HG03565 (cell line): ENCODE measurements at regions not wholly inside any gene's neighbourhood (a gene's known extent, or its start where the extent isn't known, plus 50 kb on each side); places are given as distances from the start of the nearest gene placed in this dataset.

ENCODE experiments used
- ATAC-seq: cut with Tn5 transposase; IDR thresholded peaks from one replicate; pipeline ENCODE4 v1.9.1; 2021; ENCODE audit warnings: mild to moderate bottlenecking, moderate library complexity; ENCODE audit not compliant: unreplicated experiment

DNA sequence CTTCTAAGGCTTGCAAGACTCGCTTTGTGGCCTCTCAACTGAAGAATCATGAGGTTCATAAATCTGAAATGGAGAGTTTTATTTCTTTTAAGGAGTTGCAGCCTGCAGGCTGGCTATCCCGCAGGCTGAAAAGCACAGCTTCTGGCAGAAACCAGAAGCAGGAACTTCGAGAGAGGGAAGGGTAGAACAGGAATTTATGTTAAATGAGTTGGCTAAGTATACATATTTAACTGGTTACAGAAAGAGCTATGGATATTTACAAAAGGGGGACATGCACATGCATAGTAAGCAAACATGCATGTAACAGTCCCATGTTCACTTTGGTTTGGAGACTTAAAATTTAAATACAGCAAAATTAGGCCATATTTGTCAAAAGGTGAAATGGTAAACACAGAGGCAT lies 787.0 kb downstream of the TFAP2A start:
- no peak for ATAC-seq

DNA sequence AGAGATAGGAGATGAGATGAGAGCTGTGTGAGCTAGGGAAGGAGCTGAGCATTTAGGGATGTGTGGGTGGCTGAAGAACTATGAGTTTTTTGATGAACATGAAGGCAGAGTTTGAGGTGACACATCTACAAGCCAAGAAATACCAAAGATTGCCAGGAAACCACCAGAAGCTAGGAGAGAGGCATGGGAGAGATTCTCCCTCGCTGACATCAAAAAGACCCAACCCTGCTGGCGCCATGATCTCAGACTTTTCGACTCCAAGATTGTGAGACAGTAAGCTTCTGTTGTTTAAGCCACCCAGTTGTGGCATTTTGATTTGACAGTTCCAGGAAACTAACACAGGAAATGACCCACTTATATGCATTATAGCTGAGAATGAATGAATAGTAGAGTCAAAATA lies 790.9 kb downstream of the TFAP2A start:
- no peak for ATAC-seq

DNA sequence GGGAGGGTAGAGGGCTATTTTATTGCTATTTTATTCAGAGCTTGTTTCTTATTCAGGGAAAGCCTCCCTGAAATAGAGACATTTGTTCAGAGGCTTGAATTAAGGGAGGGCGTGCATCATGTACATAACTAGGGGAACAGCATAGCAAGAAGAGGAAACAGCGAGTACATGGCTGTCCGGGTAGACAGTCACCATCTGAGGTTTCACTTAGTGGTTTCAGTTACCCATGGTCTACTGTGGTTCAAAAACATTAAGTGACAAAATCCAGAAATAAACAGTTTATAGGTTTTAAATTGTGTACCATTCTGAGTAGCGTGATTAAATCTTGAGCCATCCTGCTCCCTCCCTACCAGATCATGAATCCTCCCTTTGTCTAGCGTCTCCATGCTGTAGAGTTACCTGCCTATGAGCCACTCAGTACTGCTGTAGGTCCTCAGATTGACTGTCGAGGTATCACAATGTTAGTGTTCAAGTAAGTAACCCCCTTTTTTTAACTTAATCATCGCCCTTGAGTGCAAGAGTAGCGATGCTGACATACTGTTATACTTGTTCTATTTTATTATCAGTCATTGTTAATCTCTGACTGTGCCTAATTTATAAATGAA lies 791.5 kb downstream of the TFAP2A start:
- no peak for ATAC-seq

DNA sequence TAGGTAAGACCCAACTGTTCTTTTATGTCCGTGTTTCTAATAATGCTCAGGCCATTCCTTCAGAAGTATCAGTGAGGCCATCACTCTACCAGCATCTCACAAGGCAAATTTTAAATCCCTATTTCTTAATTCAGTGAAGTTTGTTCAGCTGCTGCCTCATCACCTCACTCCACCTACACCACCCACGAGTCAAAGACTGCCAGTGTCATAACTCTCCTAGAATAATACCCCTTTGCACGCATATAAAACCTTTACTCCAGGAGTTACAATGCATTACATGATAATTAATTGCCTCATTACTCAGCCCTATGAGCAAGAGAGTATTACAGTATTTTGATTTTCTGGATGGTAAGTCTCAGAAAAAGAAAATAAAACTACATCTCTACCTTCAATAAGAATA lies 793.6 kb downstream of the TFAP2A start:
- no peak for ATAC-seq

DNA sequence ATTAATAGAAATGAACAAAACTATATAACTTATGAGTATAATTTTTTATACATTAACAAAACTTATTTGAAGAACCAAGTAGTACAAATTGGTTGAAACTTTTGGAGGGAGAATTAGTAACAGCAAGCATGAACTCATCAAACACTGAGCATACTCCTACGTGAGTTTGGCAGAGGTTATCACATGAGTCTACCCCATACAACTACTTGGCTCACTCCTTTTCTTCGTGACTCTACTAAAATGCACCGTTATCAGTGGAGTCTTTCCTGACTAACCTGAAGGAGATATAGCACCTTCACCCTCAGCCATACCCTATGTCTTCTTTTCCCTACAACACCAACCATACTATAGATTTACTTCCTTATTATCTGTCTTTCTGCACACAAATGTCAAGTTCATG lies 794.2 kb downstream of the TFAP2A start:
- no peak for ATAC-seq

DNA sequence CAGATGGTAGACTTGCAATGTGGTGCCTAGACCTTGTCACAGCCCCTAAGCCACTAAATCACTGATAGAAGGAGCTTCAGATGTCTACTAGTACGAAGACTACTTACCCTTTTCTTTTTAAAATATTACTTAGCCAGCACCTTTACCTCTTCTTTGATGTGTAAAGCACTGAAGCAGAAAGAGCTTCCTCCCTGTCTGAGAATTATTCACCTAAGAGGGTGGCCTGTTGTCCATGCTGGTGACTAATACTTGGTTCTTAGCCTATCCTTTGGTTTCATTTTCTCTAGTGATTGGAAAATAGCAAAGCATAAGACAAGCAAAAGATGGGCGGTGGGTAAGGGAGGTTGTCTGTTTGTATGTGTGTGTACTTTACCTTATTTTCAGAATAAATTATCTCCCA lies 794.6 kb downstream of the TFAP2A start:
- ATAC-seq = no peak

DNA sequence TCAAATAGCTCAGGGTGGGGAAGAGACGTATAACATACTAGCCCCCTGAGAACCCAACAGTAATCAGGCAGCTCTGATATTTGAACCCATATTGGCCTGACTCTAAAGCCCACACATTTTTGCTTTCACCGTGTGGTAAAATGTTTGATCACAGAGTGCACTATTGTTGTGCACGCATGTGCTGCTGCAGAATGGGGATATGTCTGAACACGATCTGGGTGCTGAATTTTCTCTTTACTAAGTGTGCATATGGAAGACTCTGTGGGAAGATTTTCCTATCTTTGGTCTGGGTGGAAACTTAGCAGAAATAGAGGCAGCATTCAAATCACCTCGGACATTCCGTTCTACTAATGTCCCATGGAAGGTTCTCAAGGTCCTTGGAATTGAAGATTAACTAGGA lies 800.1 kb downstream of the TFAP2A start:
- ATAC-seq = no peak

DNA sequence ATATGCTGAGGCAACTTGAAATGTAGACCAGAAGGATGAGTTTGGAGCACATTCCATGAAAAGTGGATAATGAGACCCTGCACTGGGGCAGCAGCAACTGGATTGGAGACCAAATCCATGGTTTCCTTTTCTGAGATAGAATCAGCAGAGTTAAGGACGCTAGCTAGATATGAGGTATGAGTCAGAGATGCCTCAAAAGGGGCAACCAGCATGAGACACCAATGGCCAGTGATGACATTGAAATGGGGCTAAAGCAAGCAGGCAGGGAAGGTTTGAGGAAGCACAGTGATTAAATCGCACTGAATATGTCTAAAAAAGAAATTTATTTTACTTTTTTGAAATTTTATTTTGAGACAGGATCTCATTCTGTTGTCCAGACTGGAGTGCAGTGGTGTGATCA lies 802.4 kb downstream of the TFAP2A start:
- no peak for ATAC-seq

DNA sequence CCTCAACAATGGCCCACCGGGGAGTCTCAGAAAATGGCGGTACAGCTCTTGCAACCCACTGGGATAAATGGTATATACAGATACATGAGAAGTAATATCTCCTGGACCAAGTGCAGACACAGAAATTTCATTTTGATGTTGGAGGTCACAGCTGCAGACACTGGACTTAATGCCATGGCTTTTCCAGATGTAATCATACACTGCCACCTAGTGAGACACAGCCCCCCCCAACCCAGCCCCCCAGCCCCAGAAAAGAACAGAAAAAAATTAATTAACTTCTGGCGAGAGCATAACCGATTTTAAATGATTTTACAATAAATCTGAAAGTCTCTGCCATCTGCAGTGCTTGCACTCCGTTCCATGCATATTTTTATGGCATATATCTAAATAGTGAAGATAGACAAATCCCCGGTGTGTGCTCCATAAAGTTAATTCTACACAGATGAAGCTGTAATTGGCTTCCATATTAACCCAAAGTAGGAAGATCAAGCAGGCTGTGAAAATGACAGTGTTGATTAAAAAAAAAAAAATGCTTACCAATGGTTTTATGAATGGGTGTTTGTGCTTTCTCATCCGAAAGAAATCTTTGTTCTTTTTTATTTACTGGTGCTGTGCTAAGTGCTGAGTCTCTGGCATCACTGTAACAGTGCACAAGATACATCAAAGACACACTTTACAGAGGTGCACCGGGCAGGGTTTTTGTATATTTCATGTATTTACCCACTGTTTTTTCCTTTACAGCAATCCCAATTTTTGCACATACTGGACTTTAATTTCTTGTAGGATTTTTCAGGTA lies 804.1 kb downstream of the TFAP2A start:
- ATAC-seq = no peak

DNA sequence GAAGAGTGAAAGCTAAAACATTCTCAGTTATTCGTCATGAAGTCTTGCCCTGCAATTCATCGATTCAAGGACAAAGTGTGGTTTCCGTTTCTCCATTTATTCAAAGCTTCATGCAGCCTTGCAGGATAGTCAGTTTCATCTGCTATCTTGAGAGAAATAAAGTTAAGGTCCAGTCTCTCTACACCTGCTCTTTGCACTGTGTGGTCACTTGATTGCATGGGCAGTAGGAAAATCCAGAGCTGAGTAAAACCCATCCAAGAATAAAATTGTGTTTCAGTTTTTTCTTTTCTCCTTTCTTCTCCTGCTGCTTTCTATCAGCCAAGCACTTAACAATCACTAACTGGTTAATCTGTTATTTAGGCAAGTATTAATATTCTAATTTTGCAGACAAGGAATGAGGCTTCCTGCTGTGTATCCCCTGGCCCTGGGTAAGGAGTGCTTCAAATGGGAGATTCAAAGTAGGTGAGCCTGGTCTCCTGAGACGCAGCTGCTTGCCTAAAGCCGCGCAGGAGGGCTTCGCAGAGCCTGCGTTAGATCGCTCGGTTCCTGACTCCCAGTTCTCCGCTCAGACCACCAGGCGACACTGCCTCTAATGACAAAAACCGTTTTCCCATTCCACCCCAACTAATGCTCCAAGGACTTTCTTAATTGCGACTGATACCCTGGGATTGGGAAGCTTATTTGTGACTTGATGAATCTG lies 808.3 kb downstream of the TFAP2A start:
- no peak for ATAC-seq

DNA sequence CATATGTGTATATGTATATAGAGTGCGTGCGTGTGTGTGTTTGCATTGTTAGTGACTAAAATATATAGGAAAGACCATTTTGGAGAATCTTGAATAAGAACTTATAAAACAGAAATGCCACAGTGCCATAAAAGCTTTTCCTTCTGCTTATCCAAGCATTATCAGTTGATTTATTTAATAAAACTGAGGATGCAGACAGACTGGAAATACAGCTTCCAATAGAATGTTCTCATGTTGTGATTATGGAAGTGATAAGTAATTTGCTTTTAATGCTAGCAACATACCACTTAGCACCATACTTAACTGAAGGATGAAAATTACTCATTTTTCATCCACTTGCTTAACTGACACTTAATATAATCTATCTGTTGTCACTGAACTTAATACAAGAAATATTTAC lies 820.1 kb downstream of the TFAP2A start:
- ATAC-seq = no peak

DNA sequence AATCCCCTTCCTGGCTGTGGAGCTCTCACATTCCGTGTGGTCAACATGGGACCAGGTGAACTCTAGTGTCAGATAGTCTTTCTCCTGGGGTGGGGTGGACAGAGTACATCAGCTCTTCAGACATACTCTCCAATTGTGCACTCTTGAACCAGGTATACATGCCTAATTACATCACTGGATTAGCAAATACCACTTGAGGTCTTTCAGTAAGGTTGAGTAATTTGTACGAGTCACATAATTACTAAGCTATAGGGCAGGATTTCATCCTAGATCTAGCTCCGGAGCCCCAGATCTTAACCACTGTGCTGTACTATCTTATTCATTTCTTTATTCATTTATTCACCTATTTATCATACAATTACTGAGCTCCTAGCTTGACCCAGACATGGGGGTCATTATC lies 821.3 kb downstream of the TFAP2A start:
- no peak for ATAC-seq

DNA sequence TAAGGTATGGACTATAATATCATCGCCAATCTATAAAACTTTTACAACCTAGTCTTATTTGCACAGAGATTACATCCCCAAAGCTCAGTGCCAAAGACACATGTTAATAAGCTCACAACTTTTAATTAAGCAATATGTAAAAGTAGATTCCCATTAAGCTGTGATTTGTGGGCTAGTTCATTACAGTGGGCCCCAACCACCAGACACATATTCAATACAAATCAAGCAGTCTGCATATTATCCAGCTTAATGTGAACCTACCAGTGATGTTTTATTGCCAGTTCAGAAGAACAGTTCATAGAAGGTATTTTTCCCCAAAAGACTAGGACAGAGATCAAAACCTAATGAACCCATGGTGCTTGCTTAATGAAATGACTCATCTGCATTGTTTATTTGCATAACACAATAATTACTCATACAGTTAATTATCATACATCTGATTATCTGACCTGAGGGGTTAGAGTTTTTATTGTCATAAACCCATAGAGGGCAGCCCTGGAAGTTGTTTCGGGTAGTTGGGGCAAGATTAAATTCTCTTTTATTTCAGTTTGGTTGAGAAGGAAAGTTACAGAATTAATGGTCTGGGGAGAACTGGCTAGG lies 831.0 kb downstream of the TFAP2A start:
- ATAC-seq = no peak

DNA sequence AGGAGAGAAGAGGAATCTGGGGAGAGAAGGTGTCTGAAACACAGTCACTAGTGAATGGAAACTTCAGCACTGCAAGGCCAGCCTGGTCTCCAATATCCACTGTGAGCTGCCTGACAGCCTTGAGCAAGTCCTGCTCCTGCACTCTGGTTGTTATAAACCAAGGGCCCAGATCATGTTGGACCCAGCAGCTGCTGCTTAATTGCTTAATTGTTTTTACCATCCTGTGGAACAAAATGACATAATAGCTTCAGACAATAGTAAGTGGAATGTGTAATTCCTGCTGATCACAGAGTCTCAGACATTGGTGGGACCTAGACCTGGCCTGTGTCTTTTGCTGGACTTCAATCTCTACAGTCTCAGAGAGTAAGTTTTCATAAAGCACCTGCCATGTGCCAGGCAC lies 833.7 kb downstream of the TFAP2A start:
- ATAC-seq = no peak

DNA sequence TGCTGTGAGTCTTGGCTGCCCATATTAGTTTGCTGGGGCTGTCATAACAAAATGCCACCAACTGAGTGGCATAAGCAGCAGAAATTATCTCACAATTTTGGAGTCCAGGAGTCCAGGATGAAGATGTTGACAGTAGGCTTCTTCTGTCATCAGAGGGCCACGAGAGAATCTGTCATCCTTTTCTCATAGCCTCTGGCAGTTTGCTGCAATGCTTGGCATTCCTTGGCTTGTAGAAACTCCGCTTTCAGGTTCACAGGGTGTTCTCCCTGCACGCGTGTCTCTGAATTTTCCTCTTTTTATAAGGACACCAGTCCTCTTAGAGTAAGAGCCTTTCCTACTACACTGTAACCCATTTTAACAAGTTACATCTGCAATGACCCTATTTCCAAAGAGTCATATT lies 838.4 kb downstream of the TFAP2A start:
- ATAC-seq = no peak

DNA sequence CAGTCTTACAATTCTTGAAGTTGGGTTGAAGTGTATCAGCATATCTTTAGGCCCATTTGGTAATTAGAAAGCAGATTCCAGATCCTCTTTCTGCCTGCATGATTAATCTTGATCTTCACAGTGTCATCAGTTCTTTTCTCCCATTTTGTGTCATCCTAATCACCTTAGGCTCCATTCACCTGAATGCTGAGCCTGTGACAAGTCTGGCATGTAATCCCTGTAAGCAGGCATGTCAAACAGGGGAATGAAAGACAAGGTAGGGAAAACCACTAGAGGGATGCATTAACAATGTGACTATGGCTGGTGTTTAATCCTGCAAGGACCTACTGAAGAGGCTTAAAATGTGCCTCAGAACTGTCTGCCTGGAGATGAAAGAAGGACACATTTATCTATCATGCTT lies 848.8 kb downstream of the TFAP2A start:
- no peak for ATAC-seq

DNA sequence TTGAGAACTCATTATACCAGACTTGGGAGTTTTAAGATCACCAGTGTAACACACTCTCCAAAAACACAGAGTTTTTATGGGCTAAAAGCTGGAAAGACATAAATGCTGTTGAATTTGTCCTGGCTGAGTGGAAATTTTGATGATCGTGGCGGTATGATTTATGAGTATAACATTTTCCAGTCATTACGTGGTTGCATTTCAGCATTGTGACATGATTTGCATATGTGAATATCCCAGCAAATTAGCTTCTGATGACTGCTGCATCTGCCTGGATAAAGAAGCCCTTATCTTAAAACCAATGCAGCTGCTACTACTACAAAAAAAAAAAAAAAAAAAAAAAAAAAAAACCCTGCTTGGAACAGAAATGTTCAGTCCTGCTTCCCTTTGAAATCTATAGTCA lies 850.9 kb downstream of the TFAP2A start:
- no peak for ATAC-seq

DNA sequence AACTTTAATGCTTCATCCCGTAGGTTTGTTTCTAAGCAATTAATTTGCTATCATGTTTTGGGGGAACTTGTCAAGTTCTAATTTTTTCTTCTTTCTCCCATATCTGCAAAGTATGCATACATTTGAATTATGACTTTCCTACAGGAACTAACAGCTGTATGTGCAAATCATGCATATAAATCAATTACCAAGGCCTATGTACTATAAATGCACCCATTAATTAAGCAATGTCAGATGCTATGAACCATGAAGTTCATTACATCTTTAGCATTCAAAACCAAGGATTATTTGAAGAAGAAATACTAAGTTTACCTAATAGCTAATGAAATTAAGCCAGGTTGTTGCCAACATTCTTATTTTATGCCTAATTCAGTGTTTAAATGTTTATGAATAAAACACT lies 851.3 kb downstream of the TFAP2A start:
- no peak for ATAC-seq

DNA sequence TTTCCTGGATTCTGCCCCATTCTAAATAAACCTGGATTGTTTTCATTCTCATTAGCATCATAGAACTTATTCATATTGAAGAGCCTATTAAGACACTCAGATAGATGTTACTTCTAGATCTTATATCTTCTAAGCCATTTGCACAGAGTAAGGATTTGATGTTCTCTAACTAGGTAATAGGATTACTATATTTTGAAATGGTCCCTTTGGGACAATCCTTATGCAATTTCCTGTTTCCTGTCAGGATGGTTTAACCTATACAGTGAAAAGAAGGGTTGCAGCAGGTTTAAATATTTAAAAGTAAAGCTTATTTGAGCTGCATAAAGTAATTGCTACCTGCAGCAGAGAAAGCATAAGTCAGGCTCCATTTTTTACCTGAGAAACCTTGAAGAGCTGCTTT lies 860.1 kb downstream of the TFAP2A start:
- no peak for ATAC-seq

DNA sequence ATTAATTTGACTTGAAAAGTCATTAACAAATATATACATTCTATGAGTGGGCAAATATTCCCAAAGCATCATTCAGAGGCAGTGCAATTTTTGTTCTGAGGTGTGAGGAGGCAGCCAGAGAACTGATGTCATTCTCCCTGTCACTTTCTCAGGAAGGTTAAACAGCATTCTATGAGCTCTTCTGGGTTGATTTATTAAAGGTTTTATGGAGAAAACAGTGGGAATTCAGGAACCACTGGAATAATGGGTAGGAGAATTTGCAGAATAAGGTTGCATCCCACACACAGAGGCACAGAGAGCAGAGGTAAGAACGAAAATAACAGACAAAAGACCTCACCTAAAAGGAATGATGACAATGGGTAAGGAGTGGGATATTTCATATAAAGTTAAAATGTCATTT lies 860.6 kb downstream of the TFAP2A start:
- ATAC-seq = no peak

DNA sequence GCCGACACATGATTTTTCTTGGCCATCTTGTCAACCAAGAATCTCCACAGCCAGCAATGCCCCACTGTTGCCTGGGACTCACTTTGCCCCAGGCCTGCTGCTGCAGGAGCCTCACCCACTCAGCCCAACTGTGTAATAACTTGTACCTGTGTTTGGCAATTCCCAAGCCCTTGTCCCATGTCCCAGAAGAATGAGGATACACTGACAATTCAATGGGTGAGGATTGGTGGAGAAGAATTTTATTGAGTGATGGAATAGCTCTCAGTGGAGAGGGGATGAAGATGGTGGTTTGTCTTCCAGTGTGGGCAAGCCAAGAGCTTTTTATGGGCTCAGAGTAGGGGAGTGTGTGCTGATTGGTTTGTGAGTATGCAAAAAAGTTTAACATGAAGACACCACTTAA lies 861.9 kb downstream of the TFAP2A start:
- ATAC-seq = no peak

DNA sequence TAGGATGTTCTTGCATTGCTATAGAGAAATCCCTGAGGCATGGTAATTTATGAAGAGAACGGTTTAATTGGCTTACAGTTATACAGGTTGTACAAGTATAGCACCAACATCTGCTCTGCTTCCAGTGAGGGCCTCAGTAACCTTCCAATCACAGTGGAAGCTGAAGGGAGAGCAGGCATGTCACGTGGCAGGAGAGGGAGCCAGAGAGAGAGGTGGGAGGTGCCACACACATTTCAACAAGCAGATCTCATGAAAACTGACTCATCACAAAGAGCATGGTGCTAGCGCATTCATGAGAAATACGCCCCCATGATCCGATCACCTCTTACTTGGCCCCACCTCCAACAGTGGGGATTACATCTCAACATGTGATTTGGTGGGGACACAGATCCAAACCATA lies 871.2 kb downstream of the TFAP2A start:
- no peak for ATAC-seq
